ENCODE measurements at regions not wholly inside any gene's neighbourhood (a gene's known extent, or its start where the extent isn't known, plus 50 kb on each side); places are given as distances from the start of the nearest gene placed in this dataset.

- no peaks in the 10 kb centered on the region for H3K27me3 ChIP-seq (ENCODE audit: control insufficient read depth, insufficient read depth)
- WGBS, result 40% methylated on average over 6 of the region's 6 CpGs
- intact Hi-C loops (cut with DNase I), result no loop called here
- no peak overlapping the region for H3K4me3 ChIP-seq (ENCODE audit: low read length)
- H3K4me1 ChIP-seq (ENCODE audit: control insufficient read depth, insufficient read depth, low read length), result no peaks in the 10 kb centered on the region
- DNase-seq, result no peak
- no peak overlapping the region for H3K27ac ChIP-seq (ENCODE audit: low read length)
- no peak for ATAC-seq
- H3K9me3 ChIP-seq (ENCODE audit: control insufficient read depth, low read length), result no peaks in the 10 kb centered on the region
These were observed 85.2 kb upstream of the TRABD2B start for GRCh38 chr1:48082271-48082962.

- DNase-seq, result peak in 1 of 3 donors; percentile 39
- ATAC-seq, result peak in 1 of 2 donors; percentile 16
- Histone ChIP-seq H3K27me3 (ENCODE audit: control insufficient read depth, insufficient read depth) (no peaks in the 10 kb centered on the region), H3K4me3 (ENCODE audit: low read length) (no peak overlapping the region), H3K27ac (ENCODE audit: low read length) (no peak overlapping the region), H3K9me3 (ENCODE audit: control insufficient read depth, low read length) (no peaks in the 10 kb centered on the region), H3K4me1 (ENCODE audit: control insufficient read depth, insufficient read depth, low read length) (no peaks in the 10 kb centered on the region)
- intact Hi-C loops (cut with DNase I), result no loop called here
- 78% methylated on average over 6 of the region's 6 CpGs for WGBS
These were observed 83.4 kb upstream of the TRABD2B start for GRCh38 chr1:48080331-48081255.

GRCh38 chr1:48079096-48079495, 81.9 kb upstream of the TRABD2B start:
- H3K27me3 ChIP-seq (ENCODE audit: control insufficient read depth, insufficient read depth), result no peaks in the 10 kb centered on the region
- H3K27ac ChIP-seq (ENCODE audit: low read length), result no peak overlapping the region
- no peaks in the 10 kb centered on the region for H3K9me3 ChIP-seq (ENCODE audit: control insufficient read depth, low read length)
- H3K4me1 ChIP-seq (ENCODE audit: control insufficient read depth, insufficient read depth, low read length), result no peaks in the 10 kb centered on the region
- no peak overlapping the region for H3K4me3 ChIP-seq (ENCODE audit: low read length)
- 71% methylated on average over 1 of the region's 1 CpG for WGBS
- ATAC-seq, result no peak
- DNase-seq, result no peak
- intact Hi-C loops (cut with DNase I), result no loop called here

- Histone ChIP-seq H3K27me3 (ENCODE audit: control insufficient read depth, insufficient read depth) (no peaks in the 10 kb centered on the region), H3K4me3 (ENCODE audit: low read length) (no peak overlapping the region), H3K4me1 (ENCODE audit: control insufficient read depth, insufficient read depth, low read length) (no peaks in the 10 kb centered on the region), H3K27ac (ENCODE audit: low read length) (no peak overlapping the region), H3K9me3 (ENCODE audit: control insufficient read depth, low read length) (no peaks in the 10 kb centered on the region)
- ATAC-seq (peak; percentile 64 to 80), DNase-seq (peak in 1 of 3 donors; percentile 61)
- intact Hi-C loops (cut with DNase I), result no loop called here
- WGBS, result 41% methylated on average over 5 of the region's 5 CpGs
These were observed 80.6 kb upstream of the TRABD2B start for GRCh38 chr1:48077795-48078222.

GRCh38 chr1:48076017-48076416, 78.8 kb upstream of the TRABD2B start:
- intact Hi-C loops (cut with DNase I), result no loop called here
- no peaks in the 10 kb centered on the region for H3K4me1 ChIP-seq (ENCODE audit: control insufficient read depth, insufficient read depth, low read length)
- no peak overlapping the region for H3K4me3 ChIP-seq (ENCODE audit: low read length)
- H3K9me3 ChIP-seq (ENCODE audit: control insufficient read depth, low read length), result no peaks in the 10 kb centered on the region
- no peaks in the 10 kb centered on the region for H3K27me3 ChIP-seq (ENCODE audit: control insufficient read depth, insufficient read depth)
- ATAC-seq, result no peak
- no peak for DNase-seq
- H3K27ac ChIP-seq (ENCODE audit: low read length), result no peak overlapping the region

GRCh38 chr1:48073798-48074530, 76.8 kb upstream of the TRABD2B start:
- WGBS, result 92% methylated on average over 12 of the region's 12 CpGs
- intact Hi-C loops (cut with DNase I), result no loop called here
- Histone ChIP-seq H3K4me1 (ENCODE audit: control insufficient read depth, insufficient read depth, low read length) (no peaks in the 10 kb centered on the region), H3K27me3 (ENCODE audit: control insufficient read depth, insufficient read depth) (no peaks in the 10 kb centered on the region), H3K27ac (ENCODE audit: low read length) (no peak overlapping the region), H3K4me3 (ENCODE audit: low read length) (no peak overlapping the region), H3K9me3 (ENCODE audit: control insufficient read depth, low read length) (no peaks in the 10 kb centered on the region)
- no peak for DNase-seq
- ATAC-seq, result no peak

- intact Hi-C loops (cut with DNase I), result no loop called here
- Histone ChIP-seq H3K4me1 (ENCODE audit: control insufficient read depth, insufficient read depth, low read length) (no peaks in the 10 kb centered on the region), H3K27ac (ENCODE audit: low read length) (no peak overlapping the region), H3K9me3 (ENCODE audit: control insufficient read depth, low read length) (no peaks in the 10 kb centered on the region), H3K4me3 (ENCODE audit: low read length) (no peak overlapping the region), H3K27me3 (ENCODE audit: control insufficient read depth, insufficient read depth) (no peaks in the 10 kb centered on the region)
- ATAC-seq, result no peak
- WGBS, result 68% methylated on average over 1 of the region's 1 CpG
- no peak for DNase-seq
These were observed 74.3 kb upstream of the TRABD2B start for GRCh38 chr1:48071513-48071912.

GRCh38 chr1:48070396-48070750, 73.2 kb upstream of the TRABD2B start:
- H3K27me3 ChIP-seq (ENCODE audit: control insufficient read depth, insufficient read depth), result no peaks in the 10 kb centered on the region
- no peak for DNase-seq
- ATAC-seq, result peak in 1 of 2 donors; percentile 10
- intact Hi-C loops (cut with DNase I), result no loop called here
- H3K27ac ChIP-seq (ENCODE audit: low read length), result no peak overlapping the region
- H3K4me3 ChIP-seq (ENCODE audit: low read length), result no peak overlapping the region
- WGBS, result 73% methylated on average over 4 of the region's 4 CpGs
- no peaks in the 10 kb centered on the region for H3K9me3 ChIP-seq (ENCODE audit: control insufficient read depth, low read length)
- H3K4me1 ChIP-seq (ENCODE audit: control insufficient read depth, insufficient read depth, low read length), result no peaks in the 10 kb centered on the region

- no peak overlapping the region for H3K4me3 ChIP-seq (ENCODE audit: low read length)
- H3K9me3 ChIP-seq (ENCODE audit: control insufficient read depth, low read length), result no peaks in the 10 kb centered on the region
- H3K27ac ChIP-seq (ENCODE audit: low read length), result no peak overlapping the region
- ATAC-seq (peak; percentile 40 to 71), DNase-seq (no peak)
- no peaks in the 10 kb centered on the region for H3K4me1 ChIP-seq (ENCODE audit: control insufficient read depth, insufficient read depth, low read length)
- intact Hi-C loops (cut with DNase I), result no loop called here
- H3K27me3 ChIP-seq (ENCODE audit: control insufficient read depth, insufficient read depth), result no peaks in the 10 kb centered on the region
- WGBS, result 58% methylated on average over 7 of the region's 7 CpGs
These were observed 72.6 kb upstream of the TRABD2B start for GRCh38 chr1:48069662-48070395.

- Histone ChIP-seq H3K27ac (ENCODE audit: low read length) (no peak overlapping the region), H3K9me3 (ENCODE audit: control insufficient read depth, low read length) (no peaks in the 10 kb centered on the region), H3K4me3 (ENCODE audit: low read length) (no peak overlapping the region), H3K4me1 (ENCODE audit: control insufficient read depth, insufficient read depth, low read length) (no peaks in the 10 kb centered on the region), H3K27me3 (ENCODE audit: control insufficient read depth, insufficient read depth) (no peaks in the 10 kb centered on the region)
- intact Hi-C loops (cut with DNase I), result no loop called here
- no peak for ATAC-seq
- no peak for DNase-seq
- WGBS, result 42% methylated on average over 1 of the region's 1 CpG
These were observed 71.0 kb upstream of the TRABD2B start for GRCh38 chr1:48068206-48068605.

Measured in right cardiac atrium (tissue), 5 donors.